HT1080 (cell line): ENCODE measurements at regions not wholly inside any gene's neighbourhood (a gene's known extent, or its start where the extent isn't known, plus 50 kb on each side); places are given as distances from the start of the nearest gene placed in this dataset.

Source experiments
- DNase-seq: peaks from one replicate; pipeline ENCODE4 v3.0.0-alpha.2; 2015; ENCODE audit warnings: low read depth

GRCh38 chr7:134561-135256, 57.7 kb upstream of the FAM20C start:
- DNase-seq = no peak

DNA sequence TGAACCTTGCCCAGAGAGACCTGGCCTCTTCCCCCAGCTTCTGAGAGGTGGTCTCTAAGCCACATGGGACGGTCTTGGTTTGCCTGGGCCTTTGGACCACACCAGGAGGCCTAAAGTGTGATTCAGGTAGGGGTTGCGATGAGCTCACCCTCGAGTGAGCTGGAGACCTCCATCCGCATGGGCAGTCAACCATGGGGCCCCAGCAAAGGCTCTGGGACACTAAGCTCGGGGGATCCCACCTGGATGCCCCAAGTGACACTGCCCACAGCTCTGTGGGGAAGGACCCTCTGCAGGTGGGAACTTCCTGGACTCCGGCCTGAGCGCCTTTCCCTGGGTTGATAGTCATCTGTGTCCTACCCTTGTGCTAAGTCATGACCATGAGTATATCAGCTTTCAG, 57.1 kb upstream of the FAM20C start:
- DNase-seq = no peak

- DNase-seq = no peak
Observed at GRCh38 chr7:135731-136645, 56.4 kb upstream of the FAM20C start.

GRCh38 chr7:137094-137891, 55.1 kb upstream of the FAM20C start:
- DNase-seq = no peak

DNA sequence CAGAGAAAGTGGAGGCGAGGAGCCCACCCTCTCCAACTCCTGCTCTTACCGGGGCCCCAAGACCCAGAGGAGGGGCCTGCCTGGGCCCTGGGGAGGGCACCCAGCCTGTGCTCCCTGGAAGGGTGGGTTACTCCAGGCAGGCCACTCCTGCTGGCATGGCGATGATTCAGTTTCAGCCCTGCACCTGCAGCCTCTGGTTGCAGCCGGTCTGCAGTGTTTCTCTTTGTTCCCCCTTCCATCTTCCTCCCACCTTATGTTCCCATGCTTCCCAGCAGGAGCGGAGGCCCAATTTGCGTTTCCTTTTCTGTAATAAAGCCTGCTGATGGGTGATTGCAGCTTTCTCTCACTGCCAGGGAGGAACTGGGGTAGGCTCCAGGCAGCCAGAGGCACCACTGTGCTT, 53.2 kb upstream of the FAM20C start:
- no peak for DNase-seq

GRCh38 chr7:139561-140243, 52.7 kb upstream of the FAM20C start:
- no peak for DNase-seq

GRCh38 chr7:140996-141395, 51.4 kb upstream of the FAM20C start:
- no peak for DNase-seq

- DNase-seq = no peak
Observed at GRCh38 chr7:142248-142941, 50.0 kb upstream of the FAM20C start.
